ENCODE measurements at regions not wholly inside any gene's neighbourhood (a gene's known extent, or its start where the extent isn't known, plus 50 kb on each side); places are given as distances from the start of the nearest gene placed in this dataset.

DNA sequence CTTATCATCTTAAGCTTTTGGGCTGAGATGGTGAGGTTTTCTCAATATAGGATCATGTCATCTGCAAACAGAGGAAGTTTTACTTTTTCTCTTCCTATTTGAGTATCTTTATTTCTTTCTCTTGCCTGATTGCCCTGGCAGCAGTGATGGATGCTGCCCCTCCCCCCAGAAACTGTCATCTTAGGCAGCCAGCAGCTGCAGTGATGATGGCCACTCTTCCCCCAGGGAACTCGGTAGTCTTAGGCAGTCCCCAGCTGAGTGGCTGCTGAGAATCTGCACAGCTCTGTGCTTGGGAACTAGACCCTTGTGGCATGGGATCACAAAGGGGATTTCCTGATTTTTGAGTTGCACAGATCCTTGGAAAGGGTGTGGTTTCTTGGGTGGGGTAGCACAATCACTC, 791.1 kb upstream of the ALCAM start:
- ChIA-PET CTCF (no interaction called here), POLR2A (interaction anchor here (0.6 kb wide), 1 partner anchor 436 kb away, joined by 5 read pairs; no protein-coding TSS in a partner anchor)
- H3K4me3 Mint-ChIP-seq: no peak overlapping the region
- DNase-seq (no peak), ATAC-seq (no peak)
- peaks cover 26% of the 10 kb centered on the region for H3K9me3 Mint-ChIP-seq (ENCODE audit: low read depth)
- intact Hi-C loops (cut with DNase I, micrococcal nuclease): no loop called here
- peaks cover 3% of the 10 kb centered on the region for H3K36me3 Mint-ChIP-seq (ENCODE audit: low read depth)
- no peak overlapping the region for H3K27ac Mint-ChIP-seq
- H3K4me1 Mint-ChIP-seq: no peaks in the 10 kb centered on the region
- H3K27me3 Mint-ChIP-seq: peaks cover 5% of the 10 kb centered on the region

GRCh38 chr3:104578558-104578957, 788.2 kb upstream of the ALCAM start:
- H3K4me1 Mint-ChIP-seq: no peaks in the 10 kb centered on the region
- intact Hi-C loops (cut with DNase I, micrococcal nuclease): no loop called here
- CTCF ChIA-PET: no interaction called here
- peaks cover 26% of the 10 kb centered on the region for H3K9me3 Mint-ChIP-seq (ENCODE audit: low read depth)
- POLR2A ChIA-PET: no interaction called here
- peaks cover 7% of the 10 kb centered on the region for H3K27me3 Mint-ChIP-seq
- no peak overlapping the region for H3K27ac Mint-ChIP-seq
- no peak overlapping the region for H3K4me3 Mint-ChIP-seq
- DNase-seq: no peak
- ATAC-seq: no peak
- H3K36me3 Mint-ChIP-seq (ENCODE audit: low read depth): peaks cover 3% of the 10 kb centered on the region

DNA sequence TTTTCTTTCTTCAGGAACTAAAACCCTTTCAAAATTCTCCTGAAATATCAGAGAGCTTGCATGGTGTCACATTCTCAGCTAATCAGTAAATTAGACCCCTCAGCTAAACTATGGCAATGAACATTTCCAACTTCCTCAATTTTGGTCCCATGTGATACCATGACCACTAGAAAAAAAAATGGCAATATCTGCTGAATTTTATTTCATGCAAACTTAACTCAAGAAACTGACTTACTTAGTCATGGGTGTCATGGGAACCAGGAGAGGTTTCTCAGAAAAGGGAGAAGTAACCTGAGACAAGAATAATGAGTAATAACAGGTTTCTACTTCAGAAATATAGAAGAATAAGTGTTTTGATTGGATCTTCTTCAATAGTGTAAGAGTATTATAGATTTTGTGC, 784.6 kb upstream of the ALCAM start:
- POLR2A ChIA-PET: no interaction called here
- ATAC-seq (no peak), DNase-seq (no peak)
- H3K4me3 Mint-ChIP-seq: no peak overlapping the region
- peaks cover 8% of the 10 kb centered on the region for H3K27me3 Mint-ChIP-seq
- no peaks in the 10 kb centered on the region for H3K4me1 Mint-ChIP-seq
- peaks cover 20% of the 10 kb centered on the region for H3K9me3 Mint-ChIP-seq (ENCODE audit: low read depth)
- peaks cover 3% of the 10 kb centered on the region for H3K36me3 Mint-ChIP-seq (ENCODE audit: low read depth)
- no peak overlapping the region for H3K27ac Mint-ChIP-seq
- intact Hi-C loops (cut with DNase I, micrococcal nuclease): no loop called here
- CTCF ChIA-PET: interaction anchor here (0.6 kb wide), 1 partner anchor 1755 kb away, joined by 4 read pairs; no protein-coding TSS in a partner anchor

- CTCF ChIA-PET: no interaction called here
- H3K9me3 Mint-ChIP-seq (ENCODE audit: low read depth): no peaks in the 10 kb centered on the region
- no peaks in the 10 kb centered on the region for H3K36me3 Mint-ChIP-seq (ENCODE audit: low read depth)
- no peaks in the 10 kb centered on the region for H3K4me1 Mint-ChIP-seq
- POLR2A ChIA-PET: no interaction called here
- intact Hi-C loops (cut with DNase I, micrococcal nuclease): no loop called here
- H3K27me3 Mint-ChIP-seq: peaks cover 7% of the 10 kb centered on the region
- no peak overlapping the region for H3K4me3 Mint-ChIP-seq
- DNase-seq (no peak), ATAC-seq (no peak)
- no peak overlapping the region for H3K27ac Mint-ChIP-seq
These were observed 782.0 kb upstream of the ALCAM start for GRCh38 chr3:104584682-104585081.

GRCh38 chr3:104586344-104586743, 780.4 kb upstream of the ALCAM start:
- H3K27me3 Mint-ChIP-seq: peaks cover 7% of the 10 kb centered on the region
- ATAC-seq (no peak), DNase-seq (no peak)
- no peak overlapping the region for H3K27ac Mint-ChIP-seq
- CTCF ChIA-PET: no interaction called here
- intact Hi-C loops (cut with DNase I, micrococcal nuclease): no loop called here
- H3K36me3 Mint-ChIP-seq (ENCODE audit: low read depth): no peaks in the 10 kb centered on the region
- no peaks in the 10 kb centered on the region for H3K9me3 Mint-ChIP-seq (ENCODE audit: low read depth)
- H3K4me3 Mint-ChIP-seq: no peak overlapping the region
- H3K4me1 Mint-ChIP-seq: no peaks in the 10 kb centered on the region
- POLR2A ChIA-PET: no interaction called here

GRCh38 chr3:104588442-104588841, 778.3 kb upstream of the ALCAM start:
- ATAC-seq (no peak), DNase-seq (no peak)
- ChIA-PET POLR2A (no interaction called here), CTCF (no interaction called here)
- Mint-ChIP-seq H3K4me3 (no peak overlapping the region), H3K36me3 (ENCODE audit: low read depth) (no peaks in the 10 kb centered on the region), H3K27ac (no peak overlapping the region), H3K9me3 (ENCODE audit: low read depth) (no peaks in the 10 kb centered on the region), H3K4me1 (peaks cover 3% of the 10 kb centered on the region), H3K27me3 (peaks cover 5% of the 10 kb centered on the region)
- intact Hi-C loops (cut with DNase I, micrococcal nuclease): no loop called here

GRCh38 chr3:104591776-104592175, 774.9 kb upstream of the ALCAM start:
- peaks cover 3% of the 10 kb centered on the region for H3K4me1 Mint-ChIP-seq
- ATAC-seq (no peak), DNase-seq (no peak)
- H3K4me3 Mint-ChIP-seq: no peak overlapping the region
- H3K27ac Mint-ChIP-seq: no peak overlapping the region
- intact Hi-C loops (cut with DNase I, micrococcal nuclease): no loop called here
- no peaks in the 10 kb centered on the region for H3K36me3 Mint-ChIP-seq (ENCODE audit: low read depth)
- POLR2A ChIA-PET: no interaction called here
- H3K9me3 Mint-ChIP-seq (ENCODE audit: low read depth): no peaks in the 10 kb centered on the region
- CTCF ChIA-PET: no interaction called here
- H3K27me3 Mint-ChIP-seq: peaks cover 2% of the 10 kb centered on the region

DNA sequence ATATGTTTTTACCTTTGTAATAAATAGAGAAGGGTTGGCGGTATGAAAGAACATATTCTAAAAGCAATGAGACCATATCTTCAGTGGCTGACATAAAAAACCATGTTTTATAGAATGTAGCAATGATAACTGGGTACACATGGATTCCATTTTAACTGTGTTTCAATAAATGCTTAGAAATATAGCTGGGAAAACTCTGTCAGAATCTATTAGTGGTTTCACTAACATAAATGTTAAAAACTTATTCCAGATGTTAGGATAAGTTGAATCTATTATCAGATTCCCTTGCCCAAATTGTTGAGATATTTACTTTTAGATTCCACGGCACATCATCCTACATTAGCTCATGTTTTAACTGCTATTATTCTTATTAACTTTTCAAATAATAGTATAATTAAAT, 772.2 kb upstream of the ALCAM start:
- CTCF ChIA-PET: no interaction called here
- Mint-ChIP-seq H3K27me3 (no peaks in the 10 kb centered on the region), H3K4me1 (peaks cover 3% of the 10 kb centered on the region), H3K27ac (no peak overlapping the region), H3K36me3 (ENCODE audit: low read depth) (no peaks in the 10 kb centered on the region), H3K4me3 (no peak overlapping the region), H3K9me3 (ENCODE audit: low read depth) (no peaks in the 10 kb centered on the region)
- ATAC-seq (no peak), DNase-seq (no peak)
- intact Hi-C loops (cut with DNase I, micrococcal nuclease): no loop called here
- POLR2A ChIA-PET: no interaction called here

GRCh38 chr3:104596054-104596453, 770.7 kb upstream of the ALCAM start:
- Mint-ChIP-seq H3K27ac (no peak overlapping the region), H3K9me3 (ENCODE audit: low read depth) (no peaks in the 10 kb centered on the region), H3K4me3 (no peak overlapping the region), H3K27me3 (no peaks in the 10 kb centered on the region), H3K4me1 (peaks cover 3% of the 10 kb centered on the region), H3K36me3 (ENCODE audit: low read depth) (no peaks in the 10 kb centered on the region)
- no peak for ATAC-seq
- ChIA-PET POLR2A (no interaction called here), CTCF (no interaction called here)
- DNase-seq: no peak
- intact Hi-C loops (cut with DNase I, micrococcal nuclease): loop anchor here in 1 of 2 experiments (2.0 to 5.0 kb wide), 3 partner anchors 34 to 923 kb away; no protein-coding TSS in a partner anchor

GRCh38 chr3:104596551-104596950, 770.2 kb upstream of the ALCAM start:
- H3K27ac Mint-ChIP-seq: no peak overlapping the region
- H3K36me3 Mint-ChIP-seq (ENCODE audit: low read depth): no peaks in the 10 kb centered on the region
- no peak for DNase-seq
- CTCF ChIA-PET: no interaction called here
- POLR2A ChIA-PET: no interaction called here
- intact Hi-C loops (cut with DNase I, micrococcal nuclease): loop anchor here in 1 of 2 experiments (2.0 to 5.0 kb wide), 3 partner anchors 34 to 922 kb away; no protein-coding TSS in a partner anchor
- H3K4me1 Mint-ChIP-seq: peaks cover 3% of the 10 kb centered on the region
- H3K27me3 Mint-ChIP-seq: no peaks in the 10 kb centered on the region
- peak; percentile 42 for ATAC-seq
- no peaks in the 10 kb centered on the region for H3K9me3 Mint-ChIP-seq (ENCODE audit: low read depth)
- H3K4me3 Mint-ChIP-seq: no peak overlapping the region

GRCh38 chr3:104598848-104599511, 767.7 kb upstream of the ALCAM start:
- Mint-ChIP-seq H3K4me1 (no peaks in the 10 kb centered on the region), H3K4me3 (no peak overlapping the region), H3K36me3 (ENCODE audit: low read depth) (no peaks in the 10 kb centered on the region), H3K27me3 (no peaks in the 10 kb centered on the region), H3K27ac (no peak overlapping the region), H3K9me3 (ENCODE audit: low read depth) (no peaks in the 10 kb centered on the region)
- ChIA-PET POLR2A (no interaction called here), CTCF (interaction anchor here (0.5 kb wide), 1 partner anchor 712 kb away, joined by 3 read pairs; no protein-coding TSS in a partner anchor)
- intact Hi-C loops (cut with DNase I, micrococcal nuclease): loop anchor here in 1 of 2 experiments (5.0 kb wide), 1 partner anchor 37 kb away; no protein-coding TSS in a partner anchor
- ATAC-seq (no peak), DNase-seq (no peak)

- DNase-seq: no peak
- Mint-ChIP-seq H3K27me3 (peaks cover 3% of the 10 kb centered on the region), H3K36me3 (ENCODE audit: low read depth) (no peaks in the 10 kb centered on the region), H3K4me1 (no peaks in the 10 kb centered on the region), H3K4me3 (no peak overlapping the region), H3K9me3 (ENCODE audit: low read depth) (no peaks in the 10 kb centered on the region), H3K27ac (no peak overlapping the region)
- intact Hi-C loops (cut with DNase I, micrococcal nuclease): no loop called here
- ATAC-seq: no peak
- ChIA-PET CTCF (no interaction called here), POLR2A (no interaction called here)
These were observed 762.2 kb upstream of the ALCAM start for GRCh38 chr3:104604326-104605010.
